GM18868 (cell line): ENCODE measurements at regions not wholly inside any gene's neighbourhood (a gene's known extent, or its start where the extent isn't known, plus 50 kb on each side); places are given as distances from the start of the nearest gene placed in this dataset.
"Not testable (repeated sequence)": the region's sequence is repeated elsewhere in the genome, so short reads cannot be mapped to it uniquely, and the experiment has no call there.

ENCODE experiments used
- ATAC-seq: cut with Tn5 transposase; IDR thresholded peaks from one replicate; pipeline ENCODE4 v1.9.1; 2021; ENCODE audit warnings: mild to moderate bottlenecking, moderate library complexity; ENCODE audit not compliant: unreplicated experiment

- ATAC-seq = no peak
These were observed 202.8 kb downstream of the EMX2 start for GRCh38 chr10:117745301-117745700.

- no peak for ATAC-seq
These were observed 204.2 kb downstream of the EMX2 start for GRCh38 chr10:117746541-117747448.

GRCh38 chr10:117747636-117748035, 205.1 kb downstream of the EMX2 start:
- no peak for ATAC-seq

GRCh38 chr10:117748058-117748457, 205.5 kb downstream of the EMX2 start:
- ATAC-seq = no peak

- ATAC-seq = no peak
These were observed 208.1 kb downstream of the EMX2 start for GRCh38 chr10:117750616-117751015.

GRCh38 chr10:117751259-117751658, 208.7 kb downstream of the EMX2 start:
- ATAC-seq = no peak

GRCh38 chr10:117752103-117752502, 209.6 kb downstream of the EMX2 start:
- ATAC-seq = no peak

- no peak for ATAC-seq
These were observed 212.5 kb downstream of the EMX2 start for GRCh38 chr10:117754770-117755658.

- no peak for ATAC-seq
These were observed 213.1 kb downstream of the EMX2 start for GRCh38 chr10:117755659-117756014.

GRCh38 chr10:117757086-117757720, 214.7 kb downstream of the EMX2 start:
- no peak for ATAC-seq

- no peak for ATAC-seq
These were observed 216.7 kb downstream of the EMX2 start for GRCh38 chr10:117759266-117759665.

GRCh38 chr10:117761695-117762094, 219.1 kb downstream of the EMX2 start:
- ATAC-seq = no peak

- ATAC-seq = no peak
These were observed 219.7 kb downstream of the EMX2 start for GRCh38 chr10:117762126-117762818.

- ATAC-seq = no peak
These were observed 220.2 kb downstream of the EMX2 start for GRCh38 chr10:117762819-117763172.

- ATAC-seq = no peak
These were observed 221.0 kb downstream of the EMX2 start for GRCh38 chr10:117763528-117763927.

GRCh38 chr10:117768333-117769042, 225.9 kb downstream of the EMX2 start:
- no peak for ATAC-seq

- ATAC-seq = no peak
These were observed 233.0 kb downstream of the EMX2 start for GRCh38 chr10:117775526-117775925.

- not testable (repeated sequence) for ATAC-seq
These were observed 234.7 kb downstream of the EMX2 start for GRCh38 chr10:117777222-117777621.

GRCh38 chr10:117778241-117778640, 235.7 kb downstream of the EMX2 start:
- no peak for ATAC-seq

GRCh38 chr10:117780411-117780810, 237.9 kb downstream of the EMX2 start:
- ATAC-seq = no peak
